NCI-H1105 treated with DMSO at 0.1 percent for 48 hours (cell line): ENCODE measurements at regions not wholly inside any gene's neighbourhood (a gene's known extent, or its start where the extent isn't known, plus 50 kb on each side); places are given as distances from the start of the nearest gene placed in this dataset.

Source experiments
- DNase-seq: peaks from one replicate; lab custom pipeline; 2025; lab: John Stamatoyannopoulos, UW

DNA sequence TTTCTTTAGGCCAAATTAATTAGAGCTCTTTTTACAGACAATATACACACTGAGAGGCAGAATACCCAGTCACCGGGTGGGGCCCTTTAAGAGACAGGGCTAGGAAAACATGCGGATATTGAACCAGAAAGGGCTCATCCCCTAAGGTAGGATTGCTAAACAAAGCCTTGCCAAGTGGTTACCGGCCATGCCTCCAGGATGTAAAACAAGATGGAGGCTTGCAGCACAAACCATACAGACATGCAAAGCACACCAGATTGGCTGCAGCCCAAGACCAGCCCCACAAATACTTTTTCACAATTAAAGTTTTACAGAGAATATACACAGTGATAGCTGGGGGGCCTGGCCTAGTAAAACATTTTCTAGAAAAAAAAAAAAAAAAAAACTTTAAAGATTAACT lies 210.0 kb downstream of the KLHL4 start:
- peak; percentile 16 for DNase-seq

DNA sequence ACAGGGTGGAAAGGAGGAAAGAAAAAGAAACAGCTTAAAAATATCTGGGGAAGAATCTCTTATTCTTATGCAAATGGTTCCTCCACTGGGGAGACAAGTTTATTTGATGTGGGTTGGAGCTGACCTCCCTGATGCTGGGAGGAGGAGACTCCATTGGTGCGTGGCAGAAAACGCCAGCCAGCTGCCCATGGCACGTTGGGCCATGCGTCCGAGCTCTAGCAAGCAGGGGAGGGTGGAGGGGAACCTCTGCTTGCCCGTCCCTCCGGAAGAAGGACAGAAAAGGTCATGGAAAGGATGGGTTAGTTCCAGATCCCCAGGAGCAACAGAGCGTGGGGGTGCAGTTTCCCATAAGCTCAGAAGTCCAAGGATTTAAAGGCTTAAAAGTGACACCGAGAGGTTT lies 210.4 kb downstream of the KLHL4 start:
- DNase-seq: peak; percentile 13

DNA sequence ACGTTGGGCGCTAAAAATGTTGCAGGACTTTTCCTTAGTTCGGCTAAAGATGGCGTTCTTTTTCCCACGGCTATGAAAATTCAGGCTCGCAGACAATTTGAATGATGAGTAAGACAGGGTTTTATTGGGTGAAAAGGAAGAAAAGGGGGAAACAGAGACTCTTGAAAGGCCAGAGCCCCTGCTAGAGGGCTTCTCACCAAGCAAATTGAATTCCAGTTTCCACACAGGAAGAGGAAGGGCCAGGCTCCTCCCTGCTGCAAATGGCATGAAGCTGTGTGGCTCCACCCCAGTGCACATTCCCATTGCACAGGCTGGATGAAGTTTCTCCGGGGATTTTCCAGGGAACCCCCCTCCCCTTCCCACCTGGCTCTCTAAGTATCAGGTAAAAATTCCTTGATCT lies 210.9 kb downstream of the KLHL4 start:
- peak; percentile 15 for DNase-seq

DNA sequence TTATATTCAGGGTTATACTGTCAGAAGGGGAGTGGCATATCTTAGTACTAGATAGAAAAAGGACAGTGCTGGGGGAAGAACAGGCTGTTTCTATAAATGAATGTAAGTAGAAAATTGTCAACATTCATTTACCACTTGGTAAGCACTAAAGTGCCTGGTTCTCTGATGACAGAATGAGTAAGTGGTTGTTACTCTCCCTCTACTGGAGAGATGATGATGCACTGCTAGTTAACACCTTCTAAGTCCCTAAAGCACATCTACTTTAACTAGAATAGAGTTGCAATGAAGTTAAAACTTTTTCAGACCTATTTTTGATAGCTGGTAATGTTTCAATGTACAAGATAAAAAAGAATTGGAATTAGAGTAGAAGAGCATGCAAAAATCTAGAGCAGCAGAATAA lies 214.5 kb downstream of the KLHL4 start:
- DNase-seq: no peak

DNA sequence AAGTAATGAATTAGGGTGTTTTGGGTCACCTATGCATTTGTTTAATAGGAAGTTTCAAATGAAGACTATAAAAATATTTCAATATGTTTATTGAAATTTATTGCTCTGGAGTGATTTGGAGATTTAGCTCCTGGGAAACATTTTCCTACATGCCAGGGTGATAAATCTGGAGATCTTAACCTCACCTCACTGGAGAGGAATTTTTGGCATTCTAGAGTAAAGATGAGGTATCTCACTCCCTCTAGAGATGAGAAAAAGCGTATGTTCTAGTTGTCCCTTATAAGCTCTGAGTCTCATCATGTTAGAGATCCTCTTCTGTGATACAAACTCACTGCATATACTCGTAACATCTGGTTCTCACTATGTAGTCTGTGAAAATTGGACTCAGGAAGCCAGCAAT lies 219.0 kb downstream of the KLHL4 start:
- DNase-seq: no peak

DNA sequence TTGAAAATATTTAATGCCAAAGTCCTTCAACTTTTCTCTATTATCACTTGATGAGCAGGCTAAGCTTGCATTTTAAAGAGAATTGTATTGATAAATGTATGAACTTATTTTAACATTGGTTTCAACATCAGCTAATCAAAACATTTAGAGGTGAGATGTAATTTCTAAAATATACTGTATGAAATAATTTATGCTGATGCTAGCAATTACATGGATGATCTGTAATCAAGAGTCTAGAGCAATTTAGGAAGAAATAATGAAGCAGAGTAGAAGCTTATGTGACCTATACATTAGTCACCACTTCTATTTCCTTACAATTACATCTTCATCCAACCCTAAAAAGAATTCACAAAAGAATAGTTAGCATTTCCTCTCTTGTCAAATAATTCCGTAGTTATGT lies 226.8 kb downstream of the KLHL4 start:
- no peak for DNase-seq

DNA sequence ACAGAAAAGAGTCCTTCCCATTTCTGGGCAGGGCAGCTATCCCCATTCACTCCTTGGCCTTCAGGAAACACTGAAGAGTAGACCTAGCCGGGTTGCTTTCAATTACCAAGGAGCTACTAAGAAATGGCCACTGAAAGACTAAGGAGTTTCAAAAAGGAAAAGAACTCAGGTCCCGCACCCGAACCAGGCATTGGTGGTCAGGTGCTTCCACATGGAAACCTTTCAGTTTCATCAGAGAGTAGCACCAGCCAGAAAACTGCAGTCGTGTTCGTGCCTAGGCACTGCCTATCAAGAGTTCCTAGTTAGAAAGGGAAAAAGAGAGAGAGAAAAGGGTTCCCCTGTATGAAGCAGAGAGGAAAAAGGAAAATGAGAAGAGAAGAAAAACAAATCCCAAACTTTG lies 237.9 kb downstream of the KLHL4 start:
- no peak for DNase-seq

DNA sequence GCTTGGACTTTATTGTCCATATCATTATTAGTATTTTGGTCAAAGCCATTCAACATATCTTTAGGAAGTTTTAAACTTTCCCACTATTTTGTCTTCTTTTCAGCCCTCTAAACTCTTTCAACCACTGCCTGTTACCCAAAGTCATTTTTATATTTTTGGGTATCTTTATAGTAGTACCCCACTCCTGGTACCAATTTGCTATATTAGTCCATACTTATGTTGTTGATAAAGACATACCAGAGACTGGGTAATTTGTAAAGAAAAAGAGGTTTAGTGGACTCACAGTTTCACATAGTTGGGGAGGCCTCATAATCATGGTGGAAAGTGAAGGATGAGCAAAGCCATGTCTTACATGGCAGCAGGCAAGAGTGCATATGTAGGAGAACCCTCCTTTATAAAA lies 271.4 kb downstream of the KLHL4 start:
- no peak for DNase-seq

DNA sequence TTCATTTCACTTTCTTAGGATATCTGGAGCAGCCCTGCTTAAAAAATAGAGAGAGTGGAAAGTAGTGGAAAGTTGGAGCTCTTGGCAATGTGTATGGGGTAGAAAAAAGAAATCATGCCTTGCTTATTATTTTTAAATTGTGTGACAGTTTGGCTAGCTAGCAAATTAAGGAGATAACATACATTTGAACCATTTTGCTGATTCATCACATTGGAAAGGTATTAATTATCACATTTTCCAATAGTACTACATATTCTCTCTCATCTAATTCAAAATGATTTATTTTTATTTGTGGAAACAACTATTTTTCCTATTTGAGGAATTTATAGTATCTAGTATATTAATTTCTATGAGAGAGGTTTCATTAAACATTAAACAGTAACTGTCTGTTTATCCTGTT lies 280.4 kb downstream of the KLHL4 start:
- no peak for DNase-seq

DNA sequence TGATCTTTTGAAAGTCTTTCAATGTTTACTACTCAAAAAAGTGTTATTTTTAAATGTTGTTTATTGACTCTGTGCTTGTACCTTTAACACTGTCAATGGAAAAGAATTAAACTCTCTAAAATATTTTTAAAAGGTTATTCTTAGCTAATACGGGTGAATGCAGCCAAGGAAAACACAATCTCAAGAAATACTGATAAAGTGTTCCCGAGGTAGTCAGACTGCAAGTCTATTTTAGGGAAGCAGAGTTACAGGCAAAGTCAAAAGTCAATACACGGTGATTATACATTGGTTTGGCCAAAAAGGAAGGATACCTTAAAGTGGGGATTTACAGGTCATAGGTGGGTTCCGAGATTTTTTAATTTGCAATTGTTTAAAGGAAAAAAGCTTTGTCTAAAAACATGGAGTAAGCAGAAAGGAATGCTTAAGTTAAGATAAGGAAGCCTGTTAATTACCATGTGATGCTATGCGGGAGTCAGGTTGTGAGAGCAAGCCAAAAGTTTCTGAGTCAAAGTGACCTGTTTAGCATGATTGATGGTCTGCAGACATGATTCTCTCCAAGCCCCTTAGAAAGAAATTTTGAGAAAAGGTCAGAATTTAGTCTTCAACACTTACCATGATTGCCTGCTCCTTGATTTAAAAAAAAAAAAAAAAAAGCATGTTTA lies 288.4 kb downstream of the KLHL4 start:
- DNase-seq: no peak

DNA sequence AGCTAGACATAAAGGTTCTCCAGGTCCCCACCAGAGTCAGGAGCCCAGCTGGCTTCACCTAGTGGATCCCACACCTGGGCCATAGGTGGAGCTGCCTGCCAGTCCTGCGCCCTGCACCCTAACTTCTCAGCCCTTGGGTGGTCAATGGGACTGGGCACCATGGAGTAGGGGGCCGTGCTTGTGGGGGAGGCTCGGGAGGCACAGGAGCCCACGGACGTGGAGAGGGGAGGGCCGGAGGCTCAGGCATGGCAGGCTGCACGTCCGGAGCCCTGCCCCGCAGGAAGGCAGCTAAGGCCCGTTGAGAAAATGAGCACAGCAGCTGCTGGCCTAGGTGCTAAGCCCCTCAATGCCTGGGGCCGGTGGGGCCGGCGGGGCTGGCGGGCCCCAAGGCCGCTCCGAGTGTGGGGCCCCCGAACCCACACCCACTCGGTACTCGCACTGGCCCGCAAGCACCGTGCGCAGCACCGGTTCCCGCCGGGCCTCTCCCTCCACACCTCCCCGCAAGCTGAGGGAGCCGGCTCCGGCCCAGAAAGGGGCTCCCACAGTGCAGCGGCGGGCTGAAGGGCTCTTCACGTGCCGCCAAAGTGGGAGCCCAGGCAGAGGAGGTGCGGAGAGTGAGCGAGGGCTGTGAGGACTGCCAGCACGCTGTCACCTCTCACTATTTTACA lies 291.1 kb downstream of the KLHL4 start:
- no peak for DNase-seq

DNA sequence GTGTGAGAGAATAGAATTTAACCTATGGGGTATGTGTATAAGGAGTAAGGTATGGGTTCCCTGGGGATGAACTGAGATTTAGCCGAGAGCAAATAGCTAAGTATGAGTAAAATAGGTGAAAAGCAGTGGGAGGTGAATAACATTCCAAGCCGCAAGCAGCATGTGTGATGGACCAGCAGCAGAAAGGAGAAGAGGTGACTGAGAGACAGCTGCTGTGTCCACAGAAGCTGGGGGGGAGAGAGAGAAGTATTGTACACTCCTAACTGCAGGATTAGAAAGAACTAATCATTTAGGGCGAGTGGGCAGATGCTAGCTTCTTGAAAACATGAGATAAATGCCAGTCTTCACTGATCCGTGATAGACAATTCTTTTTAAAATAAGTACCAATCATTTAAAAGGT lies 296.0 kb downstream of the KLHL4 start:
- DNase-seq: no peak

DNA sequence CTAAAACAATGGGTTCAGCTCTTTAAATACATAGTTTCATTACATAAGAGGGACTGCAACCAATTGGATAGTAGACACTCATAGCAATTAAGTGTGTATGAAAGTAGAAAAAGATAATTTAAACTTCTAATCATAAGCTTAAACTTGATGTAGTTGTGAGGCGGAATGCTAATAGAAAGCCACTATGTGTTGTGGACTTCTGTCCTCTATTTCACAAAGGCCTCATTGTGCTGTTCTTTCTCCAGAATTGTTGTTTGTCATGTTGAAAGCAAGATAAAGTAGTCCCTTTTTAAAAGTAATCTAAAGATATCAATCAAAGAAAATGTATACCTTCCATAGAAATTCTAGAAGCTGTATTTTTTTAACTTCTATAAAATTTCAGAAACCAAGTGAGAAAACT lies 329.4 kb downstream of the KLHL4 start:
- DNase-seq: no peak

DNA sequence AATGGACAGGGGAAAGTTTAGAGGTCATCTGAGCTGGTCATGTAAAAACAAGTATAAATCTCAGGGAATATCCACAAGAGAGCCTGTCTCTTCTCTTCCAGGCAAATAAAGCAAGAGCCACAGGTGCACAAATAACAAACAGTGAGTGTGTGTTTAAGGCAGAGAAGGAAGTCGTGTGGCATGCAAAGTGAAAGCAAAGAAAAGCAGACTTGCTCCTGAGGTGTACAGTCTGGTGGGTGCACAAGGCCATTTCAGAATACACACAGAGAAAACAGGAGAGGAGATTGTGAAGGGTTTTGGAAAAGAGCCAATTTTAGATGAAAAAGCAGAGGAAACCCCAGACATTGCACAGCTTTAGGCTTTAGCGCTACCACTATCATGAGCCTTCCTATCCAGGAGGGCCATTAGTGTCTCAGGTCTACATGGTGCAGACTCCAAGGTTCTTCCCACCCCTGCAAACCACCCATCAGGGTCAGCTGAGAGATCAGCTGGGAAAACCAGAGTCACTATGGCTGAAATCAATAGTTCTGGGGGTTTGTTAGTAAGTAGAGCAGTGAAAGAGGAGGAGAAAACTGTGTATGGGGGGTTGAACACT lies 355.8 kb downstream of the KLHL4 start:
- DNase-seq: peak; percentile 32

DNA sequence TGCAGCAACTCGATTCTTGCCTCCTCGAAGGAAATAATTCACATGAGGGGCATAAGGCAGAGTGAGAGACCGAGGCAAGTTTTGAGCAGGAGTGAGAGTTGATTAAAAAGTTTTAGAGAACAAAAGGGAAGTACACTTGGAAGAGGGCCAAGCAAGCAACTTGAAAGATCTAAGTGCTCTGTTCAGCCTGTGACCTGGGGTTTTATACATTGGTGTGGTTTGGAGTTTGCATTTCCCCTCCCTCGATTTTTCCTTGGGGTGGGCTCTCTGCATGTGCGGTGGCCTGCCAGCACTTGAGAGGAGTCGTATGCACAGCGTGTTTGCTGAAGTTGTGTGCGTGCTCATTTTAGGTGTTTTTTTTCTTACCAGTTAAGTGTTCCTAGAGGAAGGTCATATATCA lies 356.4 kb downstream of the KLHL4 start:
- DNase-seq: no peak

DNA sequence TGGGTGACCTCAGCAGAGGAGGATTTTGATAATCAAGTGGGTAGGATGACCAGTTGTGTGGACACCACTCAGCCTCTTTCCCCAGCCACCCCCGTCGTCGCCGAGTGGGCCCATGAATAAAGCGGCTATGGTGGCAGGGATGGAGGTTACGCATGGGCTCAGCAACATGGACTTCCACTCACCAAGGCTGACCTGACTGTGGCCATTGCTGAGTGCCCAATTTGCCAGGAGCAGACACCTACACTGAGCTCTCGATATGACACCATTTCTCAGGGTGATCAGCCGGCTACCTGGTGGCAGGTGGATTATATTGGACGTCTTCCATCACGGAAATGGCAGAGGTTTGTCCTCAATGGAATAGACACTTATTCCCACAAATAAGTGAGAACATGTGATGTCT lies 361.3 kb downstream of the KLHL4 start:
- DNase-seq: no peak

DNA sequence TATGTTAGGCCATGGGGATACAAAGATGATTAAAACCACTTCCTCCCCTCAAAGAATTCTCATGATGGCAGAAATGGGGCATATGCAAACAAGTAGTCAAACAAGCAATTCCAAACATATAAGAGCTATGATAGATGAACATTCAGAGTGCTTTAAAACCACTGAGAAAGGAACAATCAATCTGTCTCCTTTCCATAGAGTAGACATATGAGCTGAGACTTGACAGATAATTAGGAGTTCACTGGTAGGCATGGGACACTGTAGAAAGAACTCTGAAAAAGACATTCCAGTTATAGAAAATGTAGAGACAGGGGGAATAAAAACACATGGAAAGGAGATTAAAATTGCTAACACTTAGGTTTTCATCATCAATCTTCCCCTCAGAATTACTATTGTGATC lies 372.8 kb downstream of the KLHL4 start:
- DNase-seq: no peak

DNA sequence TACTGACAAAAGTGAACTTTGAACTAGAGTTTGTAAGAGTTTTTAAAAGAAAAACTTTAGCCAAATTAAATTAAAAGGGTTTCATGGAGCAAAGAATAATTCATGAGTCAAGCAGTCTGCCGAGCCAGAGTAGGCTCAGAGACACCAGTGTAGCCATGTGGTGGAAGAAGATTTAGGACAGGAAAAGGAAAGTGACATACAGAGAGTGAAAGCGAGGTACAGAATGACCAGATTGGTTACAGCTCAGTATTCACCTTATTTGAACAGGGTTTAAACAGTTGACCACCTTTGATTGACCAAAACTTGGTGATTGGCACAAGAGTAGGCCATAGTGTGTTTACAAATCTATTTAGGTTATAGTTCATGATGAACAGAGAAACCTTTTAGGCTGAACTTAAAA lies 377.8 kb downstream of the KLHL4 start:
- DNase-seq: no peak

DNA sequence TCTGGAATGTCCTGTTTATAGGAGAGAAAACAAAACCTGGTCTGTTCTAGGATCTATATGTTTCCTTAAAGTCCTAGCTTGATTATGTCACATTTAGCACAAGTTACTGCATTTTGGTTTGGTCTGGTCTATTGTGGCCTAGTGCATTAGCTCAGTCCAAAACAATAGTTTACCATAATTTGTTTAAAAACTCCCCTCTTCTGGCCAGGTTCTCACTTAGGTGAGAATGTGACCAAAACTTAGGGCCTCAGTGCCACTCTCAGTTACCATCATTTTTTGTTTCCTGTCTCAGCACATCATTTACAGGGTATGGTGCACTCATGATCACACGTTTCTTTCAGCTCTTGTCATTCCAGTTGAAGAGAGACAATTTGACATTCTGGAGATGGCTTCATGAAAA lies 378.5 kb downstream of the KLHL4 start:
- no peak for DNase-seq

DNA sequence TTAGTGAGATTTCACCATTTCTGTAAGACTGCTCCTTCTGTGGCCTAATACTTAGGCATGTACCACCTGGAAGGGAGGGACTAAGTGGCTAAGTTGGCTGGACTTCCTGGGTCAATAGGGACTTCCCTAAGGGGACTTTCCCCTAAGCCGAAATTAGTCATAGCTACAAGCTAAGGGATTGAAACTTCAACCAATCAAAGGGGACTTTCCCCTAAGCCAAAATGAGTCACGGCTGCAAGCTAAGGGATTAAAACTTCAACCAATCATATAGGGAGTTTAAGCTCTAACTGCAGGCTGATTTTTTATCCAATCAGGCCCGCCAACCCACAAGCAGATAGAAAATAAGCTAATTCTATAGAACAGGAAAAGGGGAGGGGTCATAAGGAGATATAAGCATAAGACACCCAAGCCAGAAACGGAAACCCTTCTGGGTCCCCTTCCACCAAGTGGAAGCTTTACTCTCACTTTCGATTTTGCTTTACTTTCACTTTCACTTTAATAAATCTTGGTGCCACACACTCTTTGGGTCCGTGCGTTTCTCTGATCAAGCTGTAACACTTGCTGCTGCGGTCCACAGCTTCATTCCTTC lies 382.8 kb downstream of the KLHL4 start:
- DNase-seq: no peak

DNA sequence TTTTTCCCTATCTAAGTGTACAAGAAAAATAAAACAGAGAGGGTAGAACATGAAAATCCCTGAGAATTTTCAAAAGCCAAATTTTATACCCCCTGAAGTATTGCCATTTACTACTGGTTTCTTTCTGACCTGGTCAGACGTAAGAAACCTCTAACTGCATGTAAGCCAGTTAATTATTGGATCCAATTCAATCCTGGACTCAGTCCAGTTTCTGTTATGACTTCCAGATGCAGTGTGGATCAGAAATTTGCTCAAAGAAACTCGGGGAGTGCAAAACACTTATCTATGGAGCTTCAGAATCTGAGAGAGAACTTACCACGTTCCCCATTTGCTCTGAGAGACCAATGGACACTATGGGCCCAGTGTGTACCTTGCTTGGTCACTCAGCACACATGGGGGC lies 383.5 kb downstream of the KLHL4 start:
- no peak for DNase-seq

DNA sequence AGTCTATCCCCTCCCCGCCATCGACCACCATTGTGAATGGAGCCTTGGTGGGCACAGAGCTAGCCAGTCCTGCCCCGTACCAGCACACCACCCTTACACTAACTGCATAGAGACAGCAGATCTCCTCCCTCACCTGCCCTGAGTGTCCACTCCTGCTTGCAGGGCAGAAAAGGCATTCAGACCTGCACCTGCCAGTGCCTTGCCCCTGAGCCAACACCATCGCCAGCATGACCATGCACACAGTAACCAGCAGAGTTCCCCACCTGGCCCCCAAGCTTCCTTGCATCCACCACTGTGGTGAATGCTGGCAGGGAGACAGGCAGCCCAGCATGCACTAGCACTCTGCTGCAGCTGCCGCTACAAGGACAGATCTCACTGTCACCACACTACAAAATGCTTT lies 397.1 kb downstream of the KLHL4 start:
- DNase-seq: no peak

DNA sequence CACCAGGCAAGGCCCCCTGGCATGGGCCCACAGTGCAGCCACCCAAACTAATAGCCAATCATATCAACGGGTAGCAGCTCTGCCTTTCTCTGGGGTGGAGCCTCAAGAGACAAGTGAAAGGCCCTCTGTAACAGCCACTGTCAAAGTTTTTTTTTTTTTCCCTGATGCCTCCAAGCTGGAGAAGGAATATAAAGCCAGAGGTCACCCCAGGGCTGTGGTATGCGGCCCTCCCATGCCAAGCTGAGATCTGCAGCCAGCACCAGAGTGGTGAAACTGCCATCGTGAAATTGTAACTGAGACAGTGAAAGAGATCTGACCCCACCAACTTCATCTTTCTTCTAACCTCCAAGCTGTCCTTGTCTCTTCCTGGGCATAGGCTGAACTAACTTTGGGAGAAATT lies 407.0 kb downstream of the KLHL4 start:
- no peak for DNase-seq
